ENCODE measurements at regions not wholly inside any gene's neighbourhood (a gene's known extent, or its start where the extent isn't known, plus 50 kb on each side); places are given as distances from the start of the nearest gene placed in this dataset.

- TF ChIP-seq CTCF (IDR thresholded peaks at IDR 0.05) (no peak), EP300 (IDR thresholded peaks at IDR 0.05) (no peak), POLR2A (IDR thresholded peaks at IDR 0.05) (no peak)
These were observed 407.4 kb downstream of the ENC1 start for GRCh38 chr5:74233091-74233490.

Data from ovary (tissue), 3 donors.